ENCODE measurements at regions not wholly inside any gene's neighbourhood (a gene's known extent, or its start where the extent isn't known, plus 50 kb on each side); places are given as distances from the start of the nearest gene placed in this dataset.

- TF ChIP-seq NFIC (IDR thresholded peaks at IDR 0.05) (no peak), TCF12 (IDR thresholded peaks at IDR 0.05; ENCODE audit: low read depth) (no peak), EP300 (IDR thresholded peaks at IDR 0.05; ENCODE audit: borderline replicate concordance) (no peak), TAF1 (IDR thresholded peaks at IDR 0.05; ENCODE audit: low read depth) (no peak), REST (IDR thresholded peaks at IDR 0.05; ENCODE audit: low read depth) (no peak), TEAD4 (IDR thresholded peaks at IDR 0.05) (no peak)
Observed at GRCh38 chr5:20636686-20637085, 648.7 kb upstream of the CDH18 start.

Data from Ishikawa (cell line).